ENCODE measurements at regions not wholly inside any gene's neighbourhood (a gene's known extent, or its start where the extent isn't known, plus 50 kb on each side); places are given as distances from the start of the nearest gene placed in this dataset.

DNA sequence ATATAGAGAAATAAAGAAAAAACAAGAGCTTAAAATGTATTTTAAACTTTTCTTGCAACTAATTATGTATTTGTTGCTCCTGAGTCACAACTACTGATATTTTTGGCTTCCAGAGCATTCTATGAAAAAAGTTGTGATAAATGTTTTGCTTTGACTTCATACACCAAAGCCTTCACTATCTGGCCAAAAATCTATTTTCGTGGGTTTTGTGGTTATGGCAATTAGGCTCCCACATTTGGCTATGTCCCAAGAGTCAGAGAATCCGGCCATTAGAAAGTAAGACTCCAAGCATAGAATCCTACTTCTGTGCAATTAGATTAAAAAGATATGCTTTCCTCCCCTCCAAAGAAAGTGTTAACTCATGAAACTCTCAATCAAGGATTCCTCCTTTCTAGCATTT, 1456.1 kb upstream of the ACVR2A start:
- TF ChIP-seq, protein P1, sequence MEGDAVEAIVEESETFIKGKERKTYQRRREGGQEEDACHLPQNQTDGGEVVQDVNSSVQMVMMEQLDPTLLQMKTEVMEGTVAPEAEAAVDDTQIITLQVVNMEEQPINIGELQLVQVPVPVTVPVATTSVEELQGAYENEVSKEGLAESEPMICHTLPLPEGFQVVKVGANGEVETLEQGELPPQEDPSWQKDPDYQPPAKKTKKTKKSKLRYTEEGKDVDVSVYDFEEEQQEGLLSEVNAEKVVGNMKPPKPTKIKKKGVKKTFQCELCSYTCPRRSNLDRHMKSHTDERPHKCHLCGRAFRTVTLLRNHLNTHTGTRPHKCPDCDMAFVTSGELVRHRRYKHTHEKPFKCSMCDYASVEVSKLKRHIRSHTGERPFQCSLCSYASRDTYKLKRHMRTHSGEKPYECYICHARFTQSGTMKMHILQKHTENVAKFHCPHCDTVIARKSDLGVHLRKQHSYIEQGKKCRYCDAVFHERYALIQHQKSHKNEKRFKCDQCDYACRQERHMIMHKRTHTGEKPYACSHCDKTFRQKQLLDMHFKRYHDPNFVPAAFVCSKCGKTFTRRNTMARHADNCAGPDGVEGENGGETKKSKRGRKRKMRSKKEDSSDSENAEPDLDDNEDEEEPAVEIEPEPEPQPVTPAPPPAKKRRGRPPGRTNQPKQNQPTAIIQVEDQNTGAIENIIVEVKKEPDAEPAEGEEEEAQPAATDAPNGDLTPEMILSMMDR (IDR thresholded peaks at IDR 0.05) = no peak
- TF ChIP-seq POLR2A (IDR thresholded peaks at IDR 0.05) = no peak
- no peak for TF ChIP-seq EP300 (IDR thresholded peaks at IDR 0.05)
